Thoracic aorta (tissue), 2 donors: ENCODE measurements at regions not wholly inside any gene's neighbourhood (a gene's known extent, or its start where the extent isn't known, plus 50 kb on each side); places are given as distances from the start of the nearest gene placed in this dataset.

Experiments used
- ATAC-seq: fragments of 150-250 bp; one replicate; pipeline ENCODE4 v1.8.0; 2017; ENCODE audit warnings: low read depth; ENCODE audit not compliant: insufficient number of reproducible peaks, low FRiP score
- DNase-seq: peaks from one replicate; pipeline ENCODE4 v3.0.0-alpha.2; 2020; ENCODE audit warnings: low spot score
- H3K27ac ChIP-seq, 2 donors: fragments of 200-600 bp; sonication (generic); 1 replicate in 1 of 2; 2 replicates in 1 of 2; pipeline ENCODE4 v1.5.1; 2016; ENCODE audit warnings: mild to moderate bottlenecking in 2 of 2, moderate library complexity in 2 of 2
- H3K27me3 ChIP-seq: fragments of 200-600 bp; sonication (generic); replicated peaks from 2 replicates; pipeline ENCODE4 v1.6.0; 2016; ENCODE audit warnings: mild to moderate bottlenecking; ENCODE audit not compliant: insufficient read depth
- H3K36me3 ChIP-seq: fragments of 200-600 bp; sonication (generic); one replicate; pipeline ENCODE4 v1.5.1; 2016
- H3K4me1 ChIP-seq, 2 donors: fragments of 200-600 bp; sonication (generic); 1 replicate in 1 of 2; 2 replicates in 1 of 2; pipeline versions ENCODE4 v1.5.1 to v1.6.0; 2016; ENCODE audit warnings: low read depth in 2 of 2, mild to moderate bottlenecking in 1 of 2; ENCODE audit not compliant: control insufficient read depth in 1 of 2
- H3K4me3 ChIP-seq: fragments of 200-600 bp; sonication (generic); 2 replicates; pipeline ENCODE4 v1.5.1; 2016; ENCODE audit warnings: mild to moderate bottlenecking
- H3K9me3 ChIP-seq: fragments of 200-600 bp; sonication (generic); 2 replicates; pipeline ENCODE4 v1.5.1; 2016
- CTCF ChIP-seq: fragments of 200-600 bp; sonication (generic); IDR thresholded peaks from one replicate; pipeline ENCODE4 v1.5.1; 2019; ENCODE audit warnings: antibody characterized with exemption

- Histone ChIP-seq H3K27me3 (no peaks in the 10 kb centered on the region), H3K27ac (no peak overlapping the region), H3K4me1 (no peaks in the 10 kb centered on the region), H3K4me3 (no peak overlapping the region), H3K36me3 (no peaks in the 10 kb centered on the region), H3K9me3 (no peaks in the 10 kb centered on the region)
- no peak for ATAC-seq
- TF ChIP-seq CTCF, result no peak
- DNase-seq, result no peak
Measured at GRCh38 chr14:59091404-59091803, 97.1 kb upstream of the DAAM1 start.

- Histone ChIP-seq H3K36me3 (no peaks in the 10 kb centered on the region), H3K27me3 (no peaks in the 10 kb centered on the region), H3K27ac (no peak overlapping the region), H3K4me3 (no peak overlapping the region), H3K9me3 (no peaks in the 10 kb centered on the region), H3K4me1 (no peaks in the 10 kb centered on the region)
- DNase-seq (no peak), ATAC-seq (no peak)
- no peak for TF ChIP-seq CTCF
Measured at GRCh38 chr14:59091976-59092375, 96.5 kb upstream of the DAAM1 start.

- no peak for ATAC-seq
- no peak for DNase-seq
- Histone ChIP-seq H3K9me3 (no peaks in the 10 kb centered on the region), H3K4me3 (no peak overlapping the region), H3K27ac (no peak overlapping the region), H3K36me3 (no peaks in the 10 kb centered on the region), H3K4me1 (no peaks in the 10 kb centered on the region), H3K27me3 (no peaks in the 10 kb centered on the region)
- TF ChIP-seq CTCF, result no peak
Measured at GRCh38 chr14:59093902-59094301, 94.6 kb upstream of the DAAM1 start.

- DNase-seq (no peak), ATAC-seq (no peak)
- H3K27me3 ChIP-seq, result no peaks in the 10 kb centered on the region
- no peak overlapping the region for H3K27ac ChIP-seq
- H3K36me3 ChIP-seq, result no peaks in the 10 kb centered on the region
- no peak overlapping the region for H3K4me3 ChIP-seq
- no peak for TF ChIP-seq CTCF
- no peaks in the 10 kb centered on the region for H3K9me3 ChIP-seq
- no peaks in the 10 kb centered on the region for H3K4me1 ChIP-seq
Measured at GRCh38 chr14:59096303-59096702, 92.2 kb upstream of the DAAM1 start.

GRCh38 chr14:59097681-59098080 lies 90.8 kb upstream of the DAAM1 start:
- H3K27ac ChIP-seq, result no peak overlapping the region

More at GRCh38 chr14:59097681-59098080, 90.8 kb upstream of the DAAM1 start:
- no peak for ATAC-seq
- Histone ChIP-seq H3K4me3 (no peak overlapping the region), H3K9me3 (no peaks in the 10 kb centered on the region), H3K4me1 (no peaks in the 10 kb centered on the region), H3K36me3 (no peaks in the 10 kb centered on the region), H3K27me3 (no peaks in the 10 kb centered on the region)
- no peak for TF ChIP-seq CTCF
- DNase-seq, result no peak
